Fibroblast of mammary gland (primary cell): ENCODE measurements at regions not wholly inside any gene's neighbourhood (a gene's known extent, or its start where the extent isn't known, plus 50 kb on each side); places are given as distances from the start of the nearest gene placed in this dataset.

Experiments
- DNase-seq: peaks from one replicate; pipeline ENCODE4 v3.0.0-alpha.2; 2010; ENCODE audit warnings: low read depth
- H3K4me3 ChIP-seq: 2 replicates; pipeline ENCODE4 v1.5.1; 2011; ENCODE audit warnings: low read depth, mild to moderate bottlenecking, low read length, moderate library complexity; ENCODE audit not compliant: control insufficient read depth
- CTCF ChIP-seq: conservative IDR thresholded peaks from 2 replicates; pipeline ENCODE4 v1.5.1; 2011; ENCODE audit warnings: low read depth, low read length, inconsistent platforms; ENCODE audit not compliant: control insufficient read depth, insufficient read depth

GRCh38 chr7:46186131-46186530 is 265.1 kb upstream of the IGFBP3 start:
- H3K4me3 ChIP-seq, result no peak overlapping the region
- no peak for TF ChIP-seq CTCF
- DNase-seq, result no peak

- DNase-seq, result peak; percentile 14
- no peak for TF ChIP-seq CTCF
- no peak overlapping the region for H3K4me3 ChIP-seq
Observed at GRCh38 chr7:46179061-46179610, 258.1 kb upstream of the IGFBP3 start.

- no peak overlapping the region for H3K4me3 ChIP-seq
- no peak for TF ChIP-seq CTCF
- peak; percentile 71 for DNase-seq
Observed at GRCh38 chr7:46178661-46179060, 257.6 kb upstream of the IGFBP3 start.

GRCh38 chr7:46177821-46178220 is 256.7 kb upstream of the IGFBP3 start:
- no peak for TF ChIP-seq CTCF
- no peak for DNase-seq

GRCh38 chr7:46175221-46175620 is 254.1 kb upstream of the IGFBP3 start:
- H3K4me3 ChIP-seq, result no peak overlapping the region
- TF ChIP-seq CTCF, result no peak
- DNase-seq, result no peak

More at GRCh38 chr7:46177821-46178220, 256.7 kb upstream of the IGFBP3 start:
- no peak overlapping the region for H3K4me3 ChIP-seq

- no peak for DNase-seq
- no peak overlapping the region for H3K4me3 ChIP-seq
- TF ChIP-seq CTCF, result no peak
Observed at GRCh38 chr7:46174196-46174580, 253.1 kb upstream of the IGFBP3 start.
